H1 (cell line): ENCODE measurements at regions not wholly inside any gene's neighbourhood (a gene's known extent, or its start where the extent isn't known, plus 50 kb on each side); places are given as distances from the start of the nearest gene placed in this dataset.

ENCODE experiments used
- BCL11A ChIP-seq, 2 experiments: IDR thresholded peaks; one replicate each; pipeline ENCODE4 v1.6.1; 2011; ENCODE audit warnings: low read depth in 2 of 2, low read length in 2 of 2, mild to moderate bottlenecking in 2 of 2
- CBX5 ChIP-seq: fragments of 300-800, 300-1000 bp; sonication (generic); IDR thresholded peaks from 2 replicates; pipeline ENCODE4 v1.7.1; 2016; ENCODE audit warnings: antibody characterized with exemption, low read length, low read depth
- CHD2 ChIP-seq: IDR thresholded peaks from 2 replicates; pipeline ENCODE4 v1.6.1; 2012; ENCODE audit warnings: low read length, improper control_type of control experiment
- HDAC2 ChIP-seq, 2 experiments: fragments of 300-600 bp in 1 of 2; sonication (generic) in 1 of 2; IDR thresholded peaks; 2 replicates each; pipeline ENCODE4 v1.6.1; 2011 to 2012; ENCODE audit warnings: low read depth in 2 of 2, low read length in 2 of 2, mild to moderate bottlenecking in 2 of 2, moderate library complexity in 2 of 2, borderline replicate concordance in 1 of 2, inconsistent platforms in 1 of 2
- NRF1 ChIP-seq: IDR thresholded peaks from 2 replicates; pipeline ENCODE4 v1.6.1; 2011; ENCODE audit warnings: mild to moderate bottlenecking, low read depth, low read length, improper control_type of control experiment
- POU5F1 ChIP-seq: IDR thresholded peaks from 2 replicates; pipeline ENCODE4 v1.6.1; 2011; ENCODE audit warnings: low read depth, mild to moderate bottlenecking, low read length, moderate library complexity
- SIN3A ChIP-seq, 2 experiments: IDR thresholded peaks in 1 of 2; conservative IDR thresholded peaks in 1 of 2; 2 replicates each; pipeline ENCODE4 v1.6.1; 2011 to 2012; ENCODE audit warnings: low read length in 2 of 2, improper control_type of control experiment in 1 of 2, low read depth in 1 of 2, mild to moderate bottlenecking in 1 of 2
- SP4 ChIP-seq: IDR thresholded peaks from 2 replicates; pipeline ENCODE4 v1.6.1; 2012; ENCODE audit warnings: low read length, inconsistent platforms
- TEAD4 ChIP-seq: IDR thresholded peaks from 2 replicates; pipeline ENCODE4 v1.6.1; 2012; ENCODE audit warnings: low read depth, low read length, inconsistent platforms, mixed read lengths
- TF ChIP-seq, protein P1 (sequence below): fragments of 300-600 bp; sonication (generic); IDR thresholded peaks from 2 replicates; pipeline ENCODE4 v1.7.1; 2012; ENCODE audit warnings: low read length, moderate library complexity, mild to moderate bottlenecking, inconsistent platforms; ENCODE audit not compliant: insufficient replicate concordance
- TF ChIP-seq, protein P2 (sequence below): IDR thresholded peaks from 2 replicates; pipeline ENCODE4 v1.6.1; 2011; ENCODE audit warnings: low read length, improper control_type of control experiment

DNA sequence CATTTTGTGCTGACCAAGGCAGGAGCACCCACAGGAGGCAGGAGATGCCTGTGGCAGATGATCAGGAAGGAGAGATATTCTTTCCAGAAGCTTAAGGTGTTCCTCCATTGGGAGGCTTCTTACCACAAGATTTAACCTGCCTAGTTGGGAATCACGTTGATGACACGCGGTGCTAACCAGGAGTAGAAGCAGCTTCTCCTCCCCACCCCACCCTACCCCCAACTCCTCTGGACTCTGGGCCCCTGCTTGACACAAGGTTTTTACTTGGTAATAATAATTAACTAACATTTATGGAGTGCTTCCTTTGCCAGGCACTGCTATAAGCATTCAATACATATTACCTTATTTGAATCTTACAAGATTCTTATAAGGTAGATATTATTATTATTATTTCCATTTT, 62.5 kb upstream of the PAPOLG start (continued):
- TF ChIP-seq, protein P1, sequence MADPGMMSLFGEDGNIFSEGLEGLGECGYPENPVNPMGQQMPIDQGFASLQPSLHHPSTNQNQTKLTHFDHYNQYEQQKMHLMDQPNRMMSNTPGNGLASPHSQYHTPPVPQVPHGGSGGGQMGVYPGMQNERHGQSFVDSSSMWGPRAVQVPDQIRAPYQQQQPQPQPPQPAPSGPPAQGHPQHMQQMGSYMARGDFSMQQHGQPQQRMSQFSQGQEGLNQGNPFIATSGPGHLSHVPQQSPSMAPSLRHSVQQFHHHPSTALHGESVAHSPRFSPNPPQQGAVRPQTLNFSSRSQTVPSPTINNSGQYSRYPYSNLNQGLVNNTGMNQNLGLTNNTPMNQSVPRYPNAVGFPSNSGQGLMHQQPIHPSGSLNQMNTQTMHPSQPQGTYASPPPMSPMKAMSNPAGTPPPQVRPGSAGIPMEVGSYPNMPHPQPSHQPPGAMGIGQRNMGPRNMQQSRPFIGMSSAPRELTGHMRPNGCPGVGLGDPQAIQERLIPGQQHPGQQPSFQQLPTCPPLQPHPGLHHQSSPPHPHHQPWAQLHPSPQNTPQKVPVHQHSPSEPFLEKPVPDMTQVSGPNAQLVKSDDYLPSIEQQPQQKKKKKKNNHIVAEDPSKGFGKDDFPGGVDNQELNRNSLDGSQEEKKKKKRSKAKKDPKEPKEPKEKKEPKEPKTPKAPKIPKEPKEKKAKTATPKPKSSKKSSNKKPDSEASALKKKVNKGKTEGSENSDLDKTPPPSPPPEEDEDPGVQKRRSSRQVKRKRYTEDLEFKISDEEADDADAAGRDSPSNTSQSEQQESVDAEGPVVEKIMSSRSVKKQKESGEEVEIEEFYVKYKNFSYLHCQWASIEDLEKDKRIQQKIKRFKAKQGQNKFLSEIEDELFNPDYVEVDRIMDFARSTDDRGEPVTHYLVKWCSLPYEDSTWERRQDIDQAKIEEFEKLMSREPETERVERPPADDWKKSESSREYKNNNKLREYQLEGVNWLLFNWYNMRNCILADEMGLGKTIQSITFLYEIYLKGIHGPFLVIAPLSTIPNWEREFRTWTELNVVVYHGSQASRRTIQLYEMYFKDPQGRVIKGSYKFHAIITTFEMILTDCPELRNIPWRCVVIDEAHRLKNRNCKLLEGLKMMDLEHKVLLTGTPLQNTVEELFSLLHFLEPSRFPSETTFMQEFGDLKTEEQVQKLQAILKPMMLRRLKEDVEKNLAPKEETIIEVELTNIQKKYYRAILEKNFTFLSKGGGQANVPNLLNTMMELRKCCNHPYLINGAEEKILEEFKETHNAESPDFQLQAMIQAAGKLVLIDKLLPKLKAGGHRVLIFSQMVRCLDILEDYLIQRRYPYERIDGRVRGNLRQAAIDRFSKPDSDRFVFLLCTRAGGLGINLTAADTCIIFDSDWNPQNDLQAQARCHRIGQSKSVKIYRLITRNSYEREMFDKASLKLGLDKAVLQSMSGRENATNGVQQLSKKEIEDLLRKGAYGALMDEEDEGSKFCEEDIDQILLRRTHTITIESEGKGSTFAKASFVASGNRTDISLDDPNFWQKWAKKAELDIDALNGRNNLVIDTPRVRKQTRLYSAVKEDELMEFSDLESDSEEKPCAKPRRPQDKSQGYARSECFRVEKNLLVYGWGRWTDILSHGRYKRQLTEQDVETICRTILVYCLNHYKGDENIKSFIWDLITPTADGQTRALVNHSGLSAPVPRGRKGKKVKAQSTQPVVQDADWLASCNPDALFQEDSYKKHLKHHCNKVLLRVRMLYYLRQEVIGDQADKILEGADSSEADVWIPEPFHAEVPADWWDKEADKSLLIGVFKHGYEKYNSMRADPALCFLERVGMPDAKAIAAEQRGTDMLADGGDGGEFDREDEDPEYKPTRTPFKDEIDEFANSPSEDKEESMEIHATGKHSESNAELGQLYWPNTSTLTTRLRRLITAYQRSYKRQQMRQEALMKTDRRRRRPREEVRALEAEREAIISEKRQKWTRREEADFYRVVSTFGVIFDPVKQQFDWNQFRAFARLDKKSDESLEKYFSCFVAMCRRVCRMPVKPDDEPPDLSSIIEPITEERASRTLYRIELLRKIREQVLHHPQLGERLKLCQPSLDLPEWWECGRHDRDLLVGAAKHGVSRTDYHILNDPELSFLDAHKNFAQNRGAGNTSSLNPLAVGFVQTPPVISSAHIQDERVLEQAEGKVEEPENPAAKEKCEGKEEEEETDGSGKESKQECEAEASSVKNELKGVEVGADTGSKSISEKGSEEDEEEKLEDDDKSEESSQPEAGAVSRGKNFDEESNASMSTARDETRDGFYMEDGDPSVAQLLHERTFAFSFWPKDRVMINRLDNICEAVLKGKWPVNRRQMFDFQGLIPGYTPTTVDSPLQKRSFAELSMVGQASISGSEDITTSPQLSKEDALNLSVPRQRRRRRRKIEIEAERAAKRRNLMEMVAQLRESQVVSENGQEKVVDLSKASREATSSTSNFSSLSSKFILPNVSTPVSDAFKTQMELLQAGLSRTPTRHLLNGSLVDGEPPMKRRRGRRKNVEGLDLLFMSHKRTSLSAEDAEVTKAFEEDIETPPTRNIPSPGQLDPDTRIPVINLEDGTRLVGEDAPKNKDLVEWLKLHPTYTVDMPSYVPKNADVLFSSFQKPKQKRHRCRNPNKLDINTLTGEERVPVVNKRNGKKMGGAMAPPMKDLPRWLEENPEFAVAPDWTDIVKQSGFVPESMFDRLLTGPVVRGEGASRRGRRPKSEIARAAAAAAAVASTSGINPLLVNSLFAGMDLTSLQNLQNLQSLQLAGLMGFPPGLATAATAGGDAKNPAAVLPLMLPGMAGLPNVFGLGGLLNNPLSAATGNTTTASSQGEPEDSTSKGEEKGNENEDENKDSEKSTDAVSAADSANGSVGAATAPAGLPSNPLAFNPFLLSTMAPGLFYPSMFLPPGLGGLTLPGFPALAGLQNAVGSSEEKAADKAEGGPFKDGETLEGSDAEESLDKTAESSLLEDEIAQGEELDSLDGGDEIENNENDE = no peak
- TF ChIP-seq BCL11A (IDR thresholded peaks at IDR 0.05; ENCODE audit: low read depth in 2 of 2, low read length in 2 of 2) (no peak), SIN3A (conservative IDR thresholded peaks at IDR 0.05 in 1 of 2, IDR thresholded peaks at IDR 0.05 in 1 of 2; ENCODE audit: low read depth in 1 of 2, low read length in 2 of 2) (no peak), CHD2 (no peak), HDAC2 (IDR thresholded peaks at IDR 0.05; ENCODE audit: borderline replicate concordance in 1 of 2, low read depth in 2 of 2, low read length in 2 of 2) (no peak), NRF1 (no peak), CBX5 (no peak), TEAD4 (no peak), SP4 (no peak), POU5F1 (no peak)
- TF ChIP-seq, protein P2, sequence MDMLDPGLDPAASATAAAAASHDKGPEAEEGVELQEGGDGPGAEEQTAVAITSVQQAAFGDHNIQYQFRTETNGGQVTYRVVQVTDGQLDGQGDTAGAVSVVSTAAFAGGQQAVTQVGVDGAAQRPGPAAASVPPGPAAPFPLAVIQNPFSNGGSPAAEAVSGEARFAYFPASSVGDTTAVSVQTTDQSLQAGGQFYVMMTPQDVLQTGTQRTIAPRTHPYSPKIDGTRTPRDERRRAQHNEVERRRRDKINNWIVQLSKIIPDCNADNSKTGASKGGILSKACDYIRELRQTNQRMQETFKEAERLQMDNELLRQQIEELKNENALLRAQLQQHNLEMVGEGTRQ = no peak
